ENCODE measurements at regions not wholly inside any gene's neighbourhood (a gene's known extent, or its start where the extent isn't known, plus 50 kb on each side); places are given as distances from the start of the nearest gene placed in this dataset.

DNA sequence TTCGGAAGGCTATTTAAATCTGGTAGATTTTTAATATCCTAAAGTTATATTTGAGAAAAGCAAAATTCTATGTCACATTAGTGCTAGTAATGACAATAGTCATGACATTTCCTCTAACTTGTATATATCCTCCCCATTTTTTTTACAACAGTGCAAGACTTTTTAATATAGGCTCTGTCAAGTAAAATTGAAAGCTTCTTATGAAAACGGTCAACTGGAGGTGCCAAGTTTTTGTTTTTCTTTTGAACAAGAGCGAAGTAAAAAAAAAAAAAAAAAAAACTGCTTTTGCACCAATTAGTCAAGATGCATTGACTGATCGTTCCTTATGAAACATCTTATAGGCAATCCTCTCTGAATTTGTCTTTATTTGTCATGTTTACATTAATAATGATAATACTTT is 389.3 kb downstream of the STK39 start:
- no peak overlapping the region for H3K4me3 Mint-ChIP-seq
- no peaks in the 10 kb centered on the region for H3K27me3 Mint-ChIP-seq
- ChIA-PET CTCF (no interaction called here), POLR2A (no interaction called here)
- no peaks in the 10 kb centered on the region for H3K27me3 ChIP-seq (ENCODE audit: control insufficient read depth in 1 of 2, insufficient read depth in 2 of 2, low read length in 2 of 2)
- H3K4me1 ChIP-seq (ENCODE audit: insufficient read depth, low read length): no peaks in the 10 kb centered on the region
- ATAC-seq (ENCODE audit: poor library complexity): no peak
- intact Hi-C loops (cut with DNase I, micrococcal nuclease): no loop called here
- no peaks in the 10 kb centered on the region for H3K36me3 Mint-ChIP-seq (ENCODE audit: low read depth)
- H3K9me3 Mint-ChIP-seq: no peaks in the 10 kb centered on the region
- DNase-seq: no peak
- H3K27ac ChIP-seq (ENCODE audit: low read depth in 1 of 2, low read length in 2 of 2): no peak overlapping the region
- H3K4me1 Mint-ChIP-seq (ENCODE audit: low read depth): no peaks in the 10 kb centered on the region
- H3K4me3 ChIP-seq (ENCODE audit: low read length): no peak overlapping the region
- TF ChIP-seq, protein P1, sequence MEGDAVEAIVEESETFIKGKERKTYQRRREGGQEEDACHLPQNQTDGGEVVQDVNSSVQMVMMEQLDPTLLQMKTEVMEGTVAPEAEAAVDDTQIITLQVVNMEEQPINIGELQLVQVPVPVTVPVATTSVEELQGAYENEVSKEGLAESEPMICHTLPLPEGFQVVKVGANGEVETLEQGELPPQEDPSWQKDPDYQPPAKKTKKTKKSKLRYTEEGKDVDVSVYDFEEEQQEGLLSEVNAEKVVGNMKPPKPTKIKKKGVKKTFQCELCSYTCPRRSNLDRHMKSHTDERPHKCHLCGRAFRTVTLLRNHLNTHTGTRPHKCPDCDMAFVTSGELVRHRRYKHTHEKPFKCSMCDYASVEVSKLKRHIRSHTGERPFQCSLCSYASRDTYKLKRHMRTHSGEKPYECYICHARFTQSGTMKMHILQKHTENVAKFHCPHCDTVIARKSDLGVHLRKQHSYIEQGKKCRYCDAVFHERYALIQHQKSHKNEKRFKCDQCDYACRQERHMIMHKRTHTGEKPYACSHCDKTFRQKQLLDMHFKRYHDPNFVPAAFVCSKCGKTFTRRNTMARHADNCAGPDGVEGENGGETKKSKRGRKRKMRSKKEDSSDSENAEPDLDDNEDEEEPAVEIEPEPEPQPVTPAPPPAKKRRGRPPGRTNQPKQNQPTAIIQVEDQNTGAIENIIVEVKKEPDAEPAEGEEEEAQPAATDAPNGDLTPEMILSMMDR (IDR thresholded peaks at IDR 0.05): no peak
- no peak overlapping the region for H3K27ac Mint-ChIP-seq
- no peaks in the 10 kb centered on the region for H3K36me3 ChIP-seq (ENCODE audit: insufficient read depth, low read length)
- no peaks in the 10 kb centered on the region for H3K9me3 ChIP-seq (ENCODE audit: control insufficient read depth in 1 of 2, insufficient read depth in 1 of 2, low read length in 2 of 2)

DNA sequence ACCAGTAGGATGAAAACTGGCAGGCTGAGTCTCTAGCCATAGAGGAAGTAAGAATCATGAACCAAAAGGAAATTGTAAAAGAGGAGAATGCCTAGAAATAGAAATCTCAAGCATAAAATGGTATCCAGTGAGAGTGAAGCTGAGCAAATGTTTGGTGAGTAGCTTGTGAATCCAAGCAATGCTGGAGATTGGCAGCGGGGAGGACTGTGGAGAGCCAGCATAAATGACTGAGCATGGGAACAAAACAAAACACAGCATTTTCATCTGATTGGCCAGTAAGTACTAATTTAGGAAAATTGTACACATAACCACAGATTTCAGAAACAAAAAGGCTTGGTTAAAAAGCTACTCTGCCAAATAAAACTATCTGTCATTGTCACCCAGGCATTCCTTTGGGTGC is 390.0 kb downstream of the STK39 start:
- H3K27me3 Mint-ChIP-seq: no peaks in the 10 kb centered on the region
- Histone ChIP-seq H3K27ac (ENCODE audit: low read depth in 1 of 2, low read length in 2 of 2) (no peak overlapping the region), H3K4me3 (ENCODE audit: low read length) (no peak overlapping the region), H3K27me3 (ENCODE audit: control insufficient read depth in 1 of 2, insufficient read depth in 2 of 2, low read length in 2 of 2) (no peaks in the 10 kb centered on the region), H3K4me1 (ENCODE audit: insufficient read depth, low read length) (no peaks in the 10 kb centered on the region), H3K36me3 (ENCODE audit: insufficient read depth, low read length) (no peaks in the 10 kb centered on the region), H3K9me3 (ENCODE audit: control insufficient read depth in 1 of 2, insufficient read depth in 1 of 2, low read length in 2 of 2) (no peaks in the 10 kb centered on the region)
- intact Hi-C loops (cut with DNase I, micrococcal nuclease): no loop called here
- ChIA-PET CTCF (no interaction called here), POLR2A (no interaction called here)
- H3K4me1 Mint-ChIP-seq (ENCODE audit: low read depth): no peaks in the 10 kb centered on the region
- H3K4me3 Mint-ChIP-seq: no peak overlapping the region
- H3K9me3 Mint-ChIP-seq: no peaks in the 10 kb centered on the region
- H3K27ac Mint-ChIP-seq: no peak overlapping the region
- ATAC-seq (ENCODE audit: poor library complexity): no peak
- DNase-seq: no peak
- TF ChIP-seq, protein P1 (IDR thresholded peaks at IDR 0.05): no peak
- no peaks in the 10 kb centered on the region for H3K36me3 Mint-ChIP-seq (ENCODE audit: low read depth)

- Histone ChIP-seq H3K4me1 (ENCODE audit: insufficient read depth, low read length) (no peaks in the 10 kb centered on the region), H3K9me3 (ENCODE audit: control insufficient read depth in 1 of 2, insufficient read depth in 1 of 2, low read length in 2 of 2) (no peaks in the 10 kb centered on the region), H3K27ac (ENCODE audit: low read depth in 1 of 2, low read length in 2 of 2) (no peak overlapping the region), H3K4me3 (ENCODE audit: low read length) (no peak overlapping the region), H3K27me3 (ENCODE audit: control insufficient read depth in 1 of 2, insufficient read depth in 2 of 2, low read length in 2 of 2) (no peaks in the 10 kb centered on the region), H3K36me3 (ENCODE audit: insufficient read depth, low read length) (no peaks in the 10 kb centered on the region)
- TF ChIP-seq, protein P1 (IDR thresholded peaks at IDR 0.05): no peak
- ATAC-seq (ENCODE audit: poor library complexity) (no peak), DNase-seq (no peak)
- intact Hi-C loops (cut with DNase I, micrococcal nuclease): no loop called here
- no peaks in the 10 kb centered on the region for H3K9me3 Mint-ChIP-seq
- no peak overlapping the region for H3K4me3 Mint-ChIP-seq
- no peaks in the 10 kb centered on the region for H3K27me3 Mint-ChIP-seq
- POLR2A ChIA-PET: no interaction called here
- no peaks in the 10 kb centered on the region for H3K36me3 Mint-ChIP-seq (ENCODE audit: low read depth)
- CTCF ChIA-PET: no interaction called here
- H3K27ac Mint-ChIP-seq: no peak overlapping the region
- H3K4me1 Mint-ChIP-seq (ENCODE audit: low read depth): no peaks in the 10 kb centered on the region
Measured at GRCh38 chr2:167856190-167856589, 391.2 kb downstream of the STK39 start.

Measured in CD4-positive, alpha-beta T cell (primary cell).